Activated B cell treated with CpG ODN at 0.5 μM for 24 hours (primary cell): ENCODE measurements at regions not wholly inside any gene's neighbourhood (a gene's known extent, or its start where the extent isn't known, plus 50 kb on each side); places are given as distances from the start of the nearest gene placed in this dataset.

ENCODE experiments used
- ATAC-seq: fragments of 200-7000 bp; cut with Tn5 transposase; one replicate; pipeline ENCODE4 v1.10.0; 2021; ENCODE audit warnings: low read depth, mild to moderate bottlenecking, moderate library complexity
- CTCF ChIA-PET: fragments of 350-600 bp; sonication (Branson Sonifier 250); formaldehyde crosslinking; loops from one replicate; lab custom pipeline; 2021; ENCODE audit warnings: antibody characterized with exemption; lab: Charles Lee
- POLR2A ChIA-PET: fragments of 350-600 bp; sonication (Branson Sonifier 250); formaldehyde crosslinking; loops from one replicate; lab custom pipeline; 2021; ENCODE audit warnings: antibody characterized with exemption; lab: Charles Lee
- DNase-seq: peaks from one replicate; pipeline ENCODE4 v3.0.0; 2022
- H3K27ac Mint-ChIP-seq: one replicate; pipeline ENCODE4 v1.8.0; 2020; ENCODE audit warnings: mixed read lengths
- H3K27me3 Mint-ChIP-seq: one replicate; pipeline ENCODE4 v1.8.0; 2021; ENCODE audit warnings: mixed read lengths
- H3K36me3 Mint-ChIP-seq: one replicate; pipeline ENCODE4 v1.8.0; 2021; ENCODE audit warnings: low read depth, mixed read lengths
- H3K4me1 Mint-ChIP-seq: one replicate; pipeline ENCODE4 v1.8.0; 2021; ENCODE audit warnings: mixed read lengths
- H3K4me3 Mint-ChIP-seq: one replicate; pipeline ENCODE4 v1.8.0; 2020; ENCODE audit warnings: mild to moderate bottlenecking, mixed read lengths
- H3K9me3 Mint-ChIP-seq: one replicate; pipeline ENCODE4 v1.8.0; 2020; ENCODE audit warnings: mixed read lengths
- intact Hi-C: fragments of 100-400 bp; cut with micrococcal nuclease; formaldehyde crosslinking; loops from one replicate; pipeline ENCODE4 v1.15.1; 2024
- TF ChIP-seq, protein P1 (sequence below): fragments of 200-600 bp; IDR thresholded peaks from one replicate; pipeline ENCODE4 v1.8.0; 2022; ENCODE audit warnings: antibody characterized with exemption, mild to moderate bottlenecking

DNA sequence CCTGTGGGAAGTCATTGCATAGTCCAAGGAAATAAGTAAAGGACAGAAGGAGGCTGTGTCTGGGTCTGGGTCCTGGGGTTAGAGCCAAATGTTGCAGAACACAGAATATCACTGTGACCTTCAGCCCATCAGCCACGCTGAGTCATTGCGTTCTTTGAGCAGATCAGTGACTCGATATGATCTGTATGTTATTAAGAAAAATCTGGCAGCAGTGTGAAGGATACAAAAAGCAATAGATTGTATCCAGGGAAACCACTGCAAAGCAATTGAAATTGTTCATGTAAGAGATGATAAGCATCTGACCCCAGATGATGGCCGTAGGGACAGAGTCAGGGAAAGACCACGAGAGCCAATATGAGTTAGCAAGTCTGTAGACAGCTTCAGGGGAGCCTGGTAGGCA is 1575.1 kb upstream of the SLC10A2 start:
- intact Hi-C loops, result no loop called here
- ChIA-PET CTCF (no interaction called here), POLR2A (no interaction called here)
- Mint-ChIP-seq H3K36me3 (no peaks in the 10 kb centered on the region), H3K4me3 (no peak overlapping the region), H3K27me3 (no peaks in the 10 kb centered on the region), H3K4me1 (no peaks in the 10 kb centered on the region), H3K9me3 (no peaks in the 10 kb centered on the region), H3K27ac (no peak overlapping the region)
- DNase-seq (no peak), ATAC-seq (no peak)
- TF ChIP-seq, protein P1, sequence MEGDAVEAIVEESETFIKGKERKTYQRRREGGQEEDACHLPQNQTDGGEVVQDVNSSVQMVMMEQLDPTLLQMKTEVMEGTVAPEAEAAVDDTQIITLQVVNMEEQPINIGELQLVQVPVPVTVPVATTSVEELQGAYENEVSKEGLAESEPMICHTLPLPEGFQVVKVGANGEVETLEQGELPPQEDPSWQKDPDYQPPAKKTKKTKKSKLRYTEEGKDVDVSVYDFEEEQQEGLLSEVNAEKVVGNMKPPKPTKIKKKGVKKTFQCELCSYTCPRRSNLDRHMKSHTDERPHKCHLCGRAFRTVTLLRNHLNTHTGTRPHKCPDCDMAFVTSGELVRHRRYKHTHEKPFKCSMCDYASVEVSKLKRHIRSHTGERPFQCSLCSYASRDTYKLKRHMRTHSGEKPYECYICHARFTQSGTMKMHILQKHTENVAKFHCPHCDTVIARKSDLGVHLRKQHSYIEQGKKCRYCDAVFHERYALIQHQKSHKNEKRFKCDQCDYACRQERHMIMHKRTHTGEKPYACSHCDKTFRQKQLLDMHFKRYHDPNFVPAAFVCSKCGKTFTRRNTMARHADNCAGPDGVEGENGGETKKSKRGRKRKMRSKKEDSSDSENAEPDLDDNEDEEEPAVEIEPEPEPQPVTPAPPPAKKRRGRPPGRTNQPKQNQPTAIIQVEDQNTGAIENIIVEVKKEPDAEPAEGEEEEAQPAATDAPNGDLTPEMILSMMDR, result no peak

DNA sequence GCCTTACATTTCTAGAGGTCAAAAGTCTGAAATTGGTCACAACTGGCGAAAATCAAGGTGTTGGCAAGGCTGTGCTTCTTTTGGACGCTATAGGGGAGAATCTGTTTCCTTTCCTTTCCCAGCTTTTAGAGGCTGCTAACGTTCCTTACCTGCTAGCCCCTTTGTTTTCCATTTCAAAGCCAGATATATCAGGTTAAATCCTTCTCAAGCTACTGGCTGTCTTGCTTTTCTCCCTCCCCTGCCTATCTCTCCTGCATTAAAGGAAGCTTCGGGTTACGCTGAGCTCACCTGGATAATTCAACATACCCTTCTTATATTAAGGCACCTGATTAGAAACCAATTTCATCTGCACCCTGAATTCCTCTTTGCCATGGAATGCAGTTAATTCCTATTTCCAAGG is 1569.7 kb upstream of the SLC10A2 start:
- Mint-ChIP-seq H3K9me3 (no peaks in the 10 kb centered on the region), H3K27ac (no peak overlapping the region), H3K4me3 (no peak overlapping the region), H3K27me3 (no peaks in the 10 kb centered on the region), H3K4me1 (no peaks in the 10 kb centered on the region), H3K36me3 (no peaks in the 10 kb centered on the region)
- TF ChIP-seq, protein P1, result no peak
- no peak for DNase-seq
- ChIA-PET CTCF (no interaction called here), POLR2A (no interaction called here)
- intact Hi-C loops, result no loop called here
- no peak for ATAC-seq

DNA sequence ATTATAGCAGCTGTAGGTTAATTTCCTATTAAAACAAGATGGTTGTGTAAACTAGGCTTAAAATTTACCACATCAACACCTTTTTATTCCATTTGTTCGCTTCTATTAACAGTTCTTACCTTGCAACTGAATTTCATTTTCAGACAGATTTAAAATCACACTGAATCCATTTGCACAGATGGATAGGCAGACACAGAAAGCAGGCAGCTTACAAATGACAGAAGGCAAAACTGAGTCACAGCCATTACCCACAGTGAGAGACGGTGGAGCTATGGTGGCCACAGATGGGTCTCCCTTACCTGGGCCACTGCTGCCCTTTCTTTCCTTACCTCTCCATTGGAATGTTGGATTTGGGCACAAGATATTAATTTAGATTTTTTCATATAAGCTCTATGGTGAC is 1567.8 kb upstream of the SLC10A2 start:
- H3K4me3 Mint-ChIP-seq, result no peak overlapping the region
- ChIA-PET POLR2A (no interaction called here), CTCF (no interaction called here)

DNA sequence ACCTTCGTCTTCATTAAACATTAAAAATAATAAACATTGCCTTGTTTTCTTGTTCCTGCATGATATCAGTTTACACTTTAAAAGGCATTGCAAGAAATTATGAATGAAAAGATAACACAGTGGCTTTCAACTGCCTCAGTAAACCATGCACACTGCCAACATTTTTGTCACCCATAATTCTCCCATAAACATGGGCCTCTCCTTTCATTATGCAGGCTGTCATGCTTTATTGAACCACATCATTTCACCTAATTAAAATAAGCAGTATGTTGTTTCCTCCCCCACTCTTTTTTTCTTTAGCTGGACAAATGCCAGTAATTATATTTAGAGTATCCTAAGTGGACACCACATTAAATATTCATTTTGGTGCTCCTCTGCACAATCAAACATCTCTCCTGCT is 1566.5 kb upstream of the SLC10A2 start:
- no peak overlapping the region for H3K27ac Mint-ChIP-seq
- intact Hi-C loops, result no loop called here
- H3K4me1 Mint-ChIP-seq, result no peaks in the 10 kb centered on the region
- no peaks in the 10 kb centered on the region for H3K9me3 Mint-ChIP-seq
- TF ChIP-seq, protein P1, result no peak
- ATAC-seq (no peak), DNase-seq (no peak)
- CTCF ChIA-PET, result no interaction called here
- H3K36me3 Mint-ChIP-seq, result no peaks in the 10 kb centered on the region
- POLR2A ChIA-PET, result no interaction called here
- H3K4me3 Mint-ChIP-seq, result no peak overlapping the region
- H3K27me3 Mint-ChIP-seq, result no peaks in the 10 kb centered on the region

More for the DNA sequence above, 1567.8 kb upstream of the SLC10A2 start:
- Mint-ChIP-seq H3K36me3 (no peaks in the 10 kb centered on the region), H3K27ac (no peak overlapping the region), H3K9me3 (no peaks in the 10 kb centered on the region), H3K4me1 (no peaks in the 10 kb centered on the region), H3K27me3 (no peaks in the 10 kb centered on the region)
- DNase-seq, result no peak
- intact Hi-C loops, result no loop called here
- ATAC-seq, result no peak
- TF ChIP-seq, protein P1, result no peak

DNA sequence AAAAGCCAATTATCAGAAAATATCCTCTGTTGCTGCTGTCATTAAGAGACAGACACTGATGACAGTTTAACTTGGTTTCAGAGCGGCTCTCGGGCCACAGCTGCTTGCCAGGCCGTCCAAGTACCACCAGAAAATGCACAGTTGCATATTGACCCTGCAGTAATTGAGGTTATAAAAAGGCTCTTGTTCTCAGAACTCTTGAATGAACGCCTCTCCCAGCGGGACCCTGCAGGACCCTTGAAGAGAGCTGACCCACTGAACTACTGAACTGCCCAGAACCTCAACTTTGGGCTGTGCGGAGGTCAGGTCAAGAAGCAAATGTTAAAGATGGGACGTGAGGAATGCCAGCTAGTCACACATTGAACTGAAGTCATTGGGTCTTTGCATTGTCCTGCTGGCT is 1559.0 kb upstream of the SLC10A2 start:
- ChIA-PET POLR2A (no interaction called here), CTCF (no interaction called here)
- H3K27me3 Mint-ChIP-seq, result no peaks in the 10 kb centered on the region
- H3K9me3 Mint-ChIP-seq, result peaks cover 2% of the 10 kb centered on the region
- H3K27ac Mint-ChIP-seq, result no peak overlapping the region
- H3K4me3 Mint-ChIP-seq, result no peak overlapping the region
- no peak for DNase-seq
- TF ChIP-seq, protein P1, result no peak
- no peaks in the 10 kb centered on the region for H3K4me1 Mint-ChIP-seq
- intact Hi-C loops, result no loop called here
- H3K36me3 Mint-ChIP-seq, result no peaks in the 10 kb centered on the region
- ATAC-seq, result no peak
